ENCODE measurements at regions not wholly inside any gene's neighbourhood (a gene's known extent, or its start where the extent isn't known, plus 50 kb on each side); places are given as distances from the start of the nearest gene placed in this dataset.

GRCh38 chr2:55779459-55780421 is 86.1 kb upstream of the PNPT1 start:
- peak overlapping the region; percentile 83 for H3K27ac ChIP-seq (ENCODE audit: low read length)
- H4K20me1 ChIP-seq (ENCODE audit: low read length) = no peaks in the 10 kb centered on the region
- ATAC-seq (peak; percentile 99), DNase-seq (peak; percentile 98)
- no peaks in the 10 kb centered on the region for H3K79me2 ChIP-seq (ENCODE audit: low read length)
- no peaks in the 10 kb centered on the region for H3K27me3 ChIP-seq (ENCODE audit: low read length)
- intact Hi-C loops (cut with micrococcal nuclease) = loop anchor here (1.0 kb wide), 2 partner anchors 60 to 64 kb away; no protein-coding TSS in a partner anchor
- peak overlapping the region; percentile 70 for H3K4me2 ChIP-seq (ENCODE audit: low read length)
- POLR2A ChIA-PET (ENCODE audit: unreplicated experiment) = no interaction called here
- TF ChIP-seq CTCF (conservative IDR thresholded peaks at IDR 0.05; ENCODE audit: low read depth, low read length) (no peak), EZH2phosphoT487 (IDR thresholded peaks at IDR 0.05; ENCODE audit: borderline replicate concordance, low read length) (no peak), EZH2 (IDR thresholded peaks at IDR 0.05; ENCODE audit: low read length, unreplicated experiment) (no peak)
- BruUV-seq (replicated peaks) = no TSS peak
- peaks cover 6% of the 10 kb centered on the region for H3F3A ChIP-seq (ENCODE audit: low read length, unreplicated experiment)
- peak overlapping the region; percentile 13 for H3K9ac ChIP-seq (ENCODE audit: low read length)
- H2AFZ ChIP-seq (ENCODE audit: low read length) = peak overlapping the region; percentile 53
- no peaks in the 10 kb centered on the region for H3K36me3 ChIP-seq (ENCODE audit: low read depth, low read length)
- CTCF ChIA-PET = no interaction called here
- peak overlapping the region; percentile 28; the same call in 1 of the 2 replicates for H3K4me3 ChIP-seq (ENCODE audit: low read length)
- H3K9me2 ChIP-seq (replicated peaks; ENCODE audit: low read length) = no peaks in the 10 kb centered on the region
- no peaks in the 10 kb centered on the region for H3K9me3 ChIP-seq (ENCODE audit: low read length)
- peaks cover 28% of the 10 kb centered on the region for H3K4me1 ChIP-seq (ENCODE audit: insufficient read depth, low read length)

GRCh38 chr2:55776966-55777365 is 83.3 kb upstream of the PNPT1 start:
- DNase-seq (no peak), ATAC-seq (no peak)
- ChIA-PET CTCF (no interaction called here), POLR2A (ENCODE audit: unreplicated experiment) (no interaction called here)
- TF ChIP-seq EZH2 (IDR thresholded peaks at IDR 0.05; ENCODE audit: low read length, unreplicated experiment) = no peak
- TF ChIP-seq CTCF (conservative IDR thresholded peaks at IDR 0.05; ENCODE audit: low read depth, low read length) = no peak
- TF ChIP-seq EZH2phosphoT487 (IDR thresholded peaks at IDR 0.05; ENCODE audit: borderline replicate concordance, low read length) = no peak
- H3K27me3 ChIP-seq (ENCODE audit: low read length) = no peaks in the 10 kb centered on the region
- H3K9me3 ChIP-seq (ENCODE audit: low read length) = no peaks in the 10 kb centered on the region
- no peak overlapping the region for H3K4me2 ChIP-seq (ENCODE audit: low read length)
- H3K36me3 ChIP-seq (ENCODE audit: low read depth, low read length) = no peaks in the 10 kb centered on the region
- H4K20me1 ChIP-seq (ENCODE audit: low read length) = no peaks in the 10 kb centered on the region
- no peaks in the 10 kb centered on the region for H3K79me2 ChIP-seq (ENCODE audit: low read length)
- peaks cover 6% of the 10 kb centered on the region for H3F3A ChIP-seq (ENCODE audit: low read length, unreplicated experiment)
- intact Hi-C loops (cut with micrococcal nuclease) = no loop called here
- no TSS peak for BruUV-seq (replicated peaks)
- H3K4me3 ChIP-seq (ENCODE audit: low read length) = no peak overlapping the region
- H3K4me1 ChIP-seq (ENCODE audit: insufficient read depth, low read length) = peaks cover 35% of the 10 kb centered on the region
- H3K9me2 ChIP-seq (replicated peaks; ENCODE audit: low read length) = no peaks in the 10 kb centered on the region
- H3K27ac ChIP-seq (ENCODE audit: low read length) = no peak overlapping the region
- H2AFZ ChIP-seq (ENCODE audit: low read length) = no peak overlapping the region
- no peak overlapping the region for H3K9ac ChIP-seq (ENCODE audit: low read length)

- no peak for ATAC-seq
- ChIA-PET POLR2A (ENCODE audit: unreplicated experiment) (no interaction called here), CTCF (no interaction called here)
- Histone ChIP-seq H3K27ac (ENCODE audit: low read length) (no peak overlapping the region), H3K4me2 (ENCODE audit: low read length) (no peak overlapping the region), H3K4me3 (ENCODE audit: low read length) (no peak overlapping the region), H3K27me3 (ENCODE audit: low read length) (no peaks in the 10 kb centered on the region), H4K20me1 (ENCODE audit: low read length) (no peaks in the 10 kb centered on the region), H3K36me3 (ENCODE audit: low read depth, low read length) (no peaks in the 10 kb centered on the region), H3K79me2 (ENCODE audit: low read length) (no peaks in the 10 kb centered on the region), H3F3A (ENCODE audit: low read length, unreplicated experiment) (peaks cover 6% of the 10 kb centered on the region), H3K9me3 (ENCODE audit: low read length) (no peaks in the 10 kb centered on the region), H3K4me1 (ENCODE audit: insufficient read depth, low read length) (peaks cover 33% of the 10 kb centered on the region), H3K9me2 (replicated peaks; ENCODE audit: low read length) (no peaks in the 10 kb centered on the region), H2AFZ (ENCODE audit: low read length) (no peak overlapping the region), H3K9ac (ENCODE audit: low read length) (no peak overlapping the region)
- BruUV-seq (replicated peaks) = no TSS peak
- no peak for TF ChIP-seq EZH2phosphoT487 (IDR thresholded peaks at IDR 0.05; ENCODE audit: borderline replicate concordance, low read length)
- no peak for TF ChIP-seq EZH2 (IDR thresholded peaks at IDR 0.05; ENCODE audit: low read length, unreplicated experiment)
- no peak for TF ChIP-seq CTCF (conservative IDR thresholded peaks at IDR 0.05; ENCODE audit: low read depth, low read length)
- DNase-seq = no peak
- intact Hi-C loops (cut with micrococcal nuclease) = no loop called here
Measured at GRCh38 chr2:55776479-55776878, 82.8 kb upstream of the PNPT1 start.
